Neural cell (in vitro differentiated cells): ENCODE measurements at regions not wholly inside any gene's neighbourhood (a gene's known extent, or its start where the extent isn't known, plus 50 kb on each side); places are given as distances from the start of the nearest gene placed in this dataset.

Experiments
- H2AFZ ChIP-seq: fragments of 200-600, 300-800 bp; sonication (generic), shearing (Covaris generic); 2 replicates; pipeline ENCODE4 v1.6.0; 2014; ENCODE audit warnings: low read depth, mild to moderate bottlenecking, antibody characterized with exemption, low read length, moderate library complexity
- H3F3A ChIP-seq: fragments of 200-600 bp; shearing (Covaris generic); 2 replicates; pipeline ENCODE4 v1.6.1; 2016; ENCODE audit warnings: mild to moderate bottlenecking, moderate library complexity, mixed read lengths, antibody characterized with exemption, low read length; ENCODE audit not compliant: insufficient read depth, poor library complexity, severe bottlenecking
- H3K27ac ChIP-seq: fragments of 200-600, 300-800 bp; sonication (generic), shearing (Covaris generic); 2 replicates; pipeline ENCODE4 v1.5.1; 2014; ENCODE audit warnings: mild to moderate bottlenecking, low read length, moderate library complexity
- H3K27me3 ChIP-seq: fragments of 300-800, 200-600 bp; sonication (generic), shearing (Covaris generic); 2 replicates; pipeline ENCODE4 v1.6.0; 2014; ENCODE audit warnings: mild to moderate bottlenecking, low read depth, low read length, moderate library complexity; ENCODE audit not compliant: insufficient read depth
- H3K36me3 ChIP-seq: fragments of 300-800, 200-600 bp; sonication (generic), shearing (Covaris generic); 2 replicates; pipeline ENCODE4 v1.5.1; 2014; ENCODE audit warnings: mild to moderate bottlenecking, antibody characterized with exemption, low read length, moderate library complexity; ENCODE audit not compliant: insufficient read depth
- H3K4me2 ChIP-seq: fragments of 300-800, 200-600 bp; sonication (generic), shearing (Covaris generic); 2 replicates; pipeline ENCODE4 v1.6.0; 2014; ENCODE audit warnings: mild to moderate bottlenecking, low read length
- H3K4me3 ChIP-seq: fragments of 300-800, 200-600 bp; sonication (generic), shearing (Covaris generic); 2 replicates; pipeline ENCODE4 v1.5.1; 2014; ENCODE audit warnings: mild to moderate bottlenecking, low read length, moderate library complexity
- H3K79me2 ChIP-seq: fragments of 200-600 bp; shearing (Covaris generic); replicated peaks from 2 replicates; pipeline ENCODE4 v1.6.0; 2014; ENCODE audit warnings: mild to moderate bottlenecking, low read length, moderate library complexity; ENCODE audit not compliant: insufficient read depth
- H3K9ac ChIP-seq: fragments of 300-800, 200-600 bp; sonication (generic), shearing (Covaris generic); 2 replicates; pipeline ENCODE4 v1.6.1; 2016; ENCODE audit warnings: mild to moderate bottlenecking, low read length, mixed read lengths
- H3K9me2 ChIP-seq: fragments of 200-600 bp; shearing (Covaris generic); 2 replicates; pipeline ENCODE4 v1.6.1; 2016; ENCODE audit warnings: mild to moderate bottlenecking, low read length, mixed read lengths; ENCODE audit not compliant: insufficient read depth
- H3K9me3 ChIP-seq: fragments of 200-600, 300-800 bp; sonication (generic), shearing (Covaris generic); 2 replicates; pipeline ENCODE4 v1.6.1; 2016; ENCODE audit warnings: mild to moderate bottlenecking, mixed run types, low read length, moderate library complexity, mixed read lengths
- H4K20me1 ChIP-seq: fragments of 200-600 bp; shearing (Covaris generic); 2 replicates; pipeline ENCODE4 v1.6.1; 2016; ENCODE audit warnings: mild to moderate bottlenecking, mixed run types; ENCODE audit not compliant: insufficient read depth
- EP300 ChIP-seq: fragments of 450-650 bp; conservative IDR thresholded peaks from 2 replicates; pipeline ENCODE4 v1.6.1; 2014; ENCODE audit warnings: antibody characterized with exemption, mild to moderate bottlenecking, moderate library complexity; ENCODE audit not compliant: poor library complexity, severe bottlenecking
- EZH2 ChIP-seq: fragments of 200-600, 300-800 bp; shearing (Covaris generic), sonication (generic); IDR thresholded peaks from 2 replicates; pipeline ENCODE4 v1.6.1; 2014; ENCODE audit warnings: antibody characterized with exemption, low read length, borderline replicate concordance, mild to moderate bottlenecking; ENCODE audit not compliant: insufficient read depth, poor library complexity, severe bottlenecking
- MXI1 ChIP-seq: fragments of 450-650 bp; conservative IDR thresholded peaks from 2 replicates; pipeline ENCODE4 v1.6.1; 2014; ENCODE audit warnings: antibody characterized with exemption, mild to moderate bottlenecking; ENCODE audit not compliant: poor library complexity, severe bottlenecking
- POLR2AphosphoS5 ChIP-seq: IDR thresholded peaks from 2 replicates; pipeline ENCODE4 v1.6.1; 2012
- RAD21 ChIP-seq: fragments of 450-650 bp; conservative IDR thresholded peaks from 2 replicates; pipeline ENCODE4 v1.6.1; 2014; ENCODE audit warnings: antibody characterized with exemption, mild to moderate bottlenecking, moderate library complexity
- SMC3 ChIP-seq: fragments of 450-650 bp; conservative IDR thresholded peaks from 2 replicates; pipeline ENCODE4 v1.6.1; 2014; ENCODE audit warnings: antibody characterized with exemption, mild to moderate bottlenecking, moderate library complexity; ENCODE audit not compliant: poor library complexity
- TAF1 ChIP-seq: IDR thresholded peaks from 2 replicates; pipeline ENCODE4 v1.6.1; 2012; ENCODE audit warnings: low read depth
- TF ChIP-seq, protein P1 (sequence below): IDR thresholded peaks from 2 replicates; pipeline ENCODE4 v1.6.1; 2012; ENCODE audit warnings: borderline replicate concordance
- TF ChIP-seq, protein P2 (sequence below): fragments of 450-650 bp; IDR thresholded peaks from 2 replicates; pipeline ENCODE4 v1.5.1; 2014; ENCODE audit warnings: antibody characterized with exemption, mild to moderate bottlenecking, moderate library complexity; ENCODE audit not compliant: poor library complexity, severe bottlenecking

DNA sequence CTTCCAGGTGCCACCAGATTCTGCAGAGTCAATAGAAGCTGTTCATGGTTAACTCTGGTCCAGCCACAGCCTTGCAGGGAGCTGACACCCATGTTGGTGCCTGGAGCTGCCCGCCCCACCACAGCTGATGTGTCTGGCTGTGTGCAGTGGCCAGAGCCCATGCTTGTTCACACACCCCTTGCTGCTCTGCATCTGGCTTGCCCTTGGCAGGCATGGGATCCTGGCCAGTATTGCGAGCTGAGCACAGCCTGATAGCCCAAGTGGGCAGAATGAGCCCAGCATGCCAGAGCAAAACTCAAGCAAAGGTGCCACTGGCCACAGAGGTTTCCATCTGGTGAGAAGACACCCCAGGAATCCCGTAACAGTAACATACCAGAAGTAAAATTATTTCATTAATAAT lies 843.6 kb downstream of the SORCS1 start:
- no peaks in the 10 kb centered on the region for H3K27me3 ChIP-seq
- no peak overlapping the region for H3K27ac ChIP-seq
- no peak for TF ChIP-seq EZH2
- TF ChIP-seq, protein P1, sequence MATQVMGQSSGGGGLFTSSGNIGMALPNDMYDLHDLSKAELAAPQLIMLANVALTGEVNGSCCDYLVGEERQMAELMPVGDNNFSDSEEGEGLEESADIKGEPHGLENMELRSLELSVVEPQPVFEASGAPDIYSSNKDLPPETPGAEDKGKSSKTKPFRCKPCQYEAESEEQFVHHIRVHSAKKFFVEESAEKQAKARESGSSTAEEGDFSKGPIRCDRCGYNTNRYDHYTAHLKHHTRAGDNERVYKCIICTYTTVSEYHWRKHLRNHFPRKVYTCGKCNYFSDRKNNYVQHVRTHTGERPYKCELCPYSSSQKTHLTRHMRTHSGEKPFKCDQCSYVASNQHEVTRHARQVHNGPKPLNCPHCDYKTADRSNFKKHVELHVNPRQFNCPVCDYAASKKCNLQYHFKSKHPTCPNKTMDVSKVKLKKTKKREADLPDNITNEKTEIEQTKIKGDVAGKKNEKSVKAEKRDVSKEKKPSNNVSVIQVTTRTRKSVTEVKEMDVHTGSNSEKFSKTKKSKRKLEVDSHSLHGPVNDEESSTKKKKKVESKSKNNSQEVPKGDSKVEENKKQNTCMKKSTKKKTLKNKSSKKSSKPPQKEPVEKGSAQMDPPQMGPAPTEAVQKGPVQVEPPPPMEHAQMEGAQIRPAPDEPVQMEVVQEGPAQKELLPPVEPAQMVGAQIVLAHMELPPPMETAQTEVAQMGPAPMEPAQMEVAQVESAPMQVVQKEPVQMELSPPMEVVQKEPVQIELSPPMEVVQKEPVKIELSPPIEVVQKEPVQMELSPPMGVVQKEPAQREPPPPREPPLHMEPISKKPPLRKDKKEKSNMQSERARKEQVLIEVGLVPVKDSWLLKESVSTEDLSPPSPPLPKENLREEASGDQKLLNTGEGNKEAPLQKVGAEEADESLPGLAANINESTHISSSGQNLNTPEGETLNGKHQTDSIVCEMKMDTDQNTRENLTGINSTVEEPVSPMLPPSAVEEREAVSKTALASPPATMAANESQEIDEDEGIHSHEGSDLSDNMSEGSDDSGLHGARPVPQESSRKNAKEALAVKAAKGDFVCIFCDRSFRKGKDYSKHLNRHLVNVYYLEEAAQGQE = no peak
- no peak for TF ChIP-seq TAF1
- no peak for TF ChIP-seq SMC3
- TF ChIP-seq RAD21 = no peak
- TF ChIP-seq POLR2AphosphoS5 = no peak
- TF ChIP-seq EP300 = no peak
- TF ChIP-seq, protein P2, sequence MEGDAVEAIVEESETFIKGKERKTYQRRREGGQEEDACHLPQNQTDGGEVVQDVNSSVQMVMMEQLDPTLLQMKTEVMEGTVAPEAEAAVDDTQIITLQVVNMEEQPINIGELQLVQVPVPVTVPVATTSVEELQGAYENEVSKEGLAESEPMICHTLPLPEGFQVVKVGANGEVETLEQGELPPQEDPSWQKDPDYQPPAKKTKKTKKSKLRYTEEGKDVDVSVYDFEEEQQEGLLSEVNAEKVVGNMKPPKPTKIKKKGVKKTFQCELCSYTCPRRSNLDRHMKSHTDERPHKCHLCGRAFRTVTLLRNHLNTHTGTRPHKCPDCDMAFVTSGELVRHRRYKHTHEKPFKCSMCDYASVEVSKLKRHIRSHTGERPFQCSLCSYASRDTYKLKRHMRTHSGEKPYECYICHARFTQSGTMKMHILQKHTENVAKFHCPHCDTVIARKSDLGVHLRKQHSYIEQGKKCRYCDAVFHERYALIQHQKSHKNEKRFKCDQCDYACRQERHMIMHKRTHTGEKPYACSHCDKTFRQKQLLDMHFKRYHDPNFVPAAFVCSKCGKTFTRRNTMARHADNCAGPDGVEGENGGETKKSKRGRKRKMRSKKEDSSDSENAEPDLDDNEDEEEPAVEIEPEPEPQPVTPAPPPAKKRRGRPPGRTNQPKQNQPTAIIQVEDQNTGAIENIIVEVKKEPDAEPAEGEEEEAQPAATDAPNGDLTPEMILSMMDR = no peak
- TF ChIP-seq MXI1 = no peak
- H2AFZ ChIP-seq = no peak overlapping the region
- H4K20me1 ChIP-seq = no peaks in the 10 kb centered on the region
- no peaks in the 10 kb centered on the region for H3K9me2 ChIP-seq
- H3K4me2 ChIP-seq = no peak overlapping the region
- H3K36me3 ChIP-seq = no peaks in the 10 kb centered on the region
- H3K79me2 ChIP-seq = no peaks in the 10 kb centered on the region
- H3K9me3 ChIP-seq = no peaks in the 10 kb centered on the region
- no peak overlapping the region for H3K9ac ChIP-seq
- no peaks in the 10 kb centered on the region for H3F3A ChIP-seq
- H3K4me3 ChIP-seq = no peak overlapping the region

DNA sequence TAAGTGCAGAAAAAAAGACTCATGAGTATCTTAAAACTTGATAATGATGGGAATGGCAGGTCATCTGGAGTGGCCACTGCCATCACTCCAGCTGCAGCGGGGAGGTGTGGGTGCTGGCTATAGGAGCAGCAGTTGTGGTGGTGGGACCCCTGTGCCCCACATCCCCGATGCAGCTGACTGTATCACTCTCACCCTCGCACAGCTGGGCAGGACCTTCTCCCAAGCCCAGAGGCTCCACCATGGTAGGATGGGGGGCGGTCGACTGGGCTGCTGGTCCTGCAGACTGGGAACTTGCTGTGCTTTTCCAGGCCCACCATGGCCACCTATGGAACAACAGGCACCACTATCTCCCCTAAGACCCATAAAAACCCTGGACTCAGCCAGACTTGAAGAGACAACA lies 844.4 kb downstream of the SORCS1 start:
- H3K4me2 ChIP-seq = no peak overlapping the region
- no peaks in the 10 kb centered on the region for H3K27me3 ChIP-seq
- no peak overlapping the region for H3K9ac ChIP-seq
- H3K36me3 ChIP-seq = no peaks in the 10 kb centered on the region
- no peak overlapping the region for H2AFZ ChIP-seq
- H3K9me3 ChIP-seq = no peaks in the 10 kb centered on the region
- no peak overlapping the region for H3K4me3 ChIP-seq
- no peaks in the 10 kb centered on the region for H3K79me2 ChIP-seq
- TF ChIP-seq, protein P1 = no peak
- TF ChIP-seq POLR2AphosphoS5 = no peak
- no peaks in the 10 kb centered on the region for H4K20me1 ChIP-seq
- no peaks in the 10 kb centered on the region for H3F3A ChIP-seq
- no peaks in the 10 kb centered on the region for H3K9me2 ChIP-seq
- no peak overlapping the region for H3K27ac ChIP-seq
